NCI-H2227 (cell line): ENCODE measurements at regions not wholly inside any gene's neighbourhood (a gene's known extent, or its start where the extent isn't known, plus 50 kb on each side); places are given as distances from the start of the nearest gene placed in this dataset.

Experiments used
- DNase-seq: peaks from one replicate; lab custom pipeline; 2025; ENCODE audit not compliant: unreplicated experiment; lab: John Stamatoyannopoulos, UW

DNA sequence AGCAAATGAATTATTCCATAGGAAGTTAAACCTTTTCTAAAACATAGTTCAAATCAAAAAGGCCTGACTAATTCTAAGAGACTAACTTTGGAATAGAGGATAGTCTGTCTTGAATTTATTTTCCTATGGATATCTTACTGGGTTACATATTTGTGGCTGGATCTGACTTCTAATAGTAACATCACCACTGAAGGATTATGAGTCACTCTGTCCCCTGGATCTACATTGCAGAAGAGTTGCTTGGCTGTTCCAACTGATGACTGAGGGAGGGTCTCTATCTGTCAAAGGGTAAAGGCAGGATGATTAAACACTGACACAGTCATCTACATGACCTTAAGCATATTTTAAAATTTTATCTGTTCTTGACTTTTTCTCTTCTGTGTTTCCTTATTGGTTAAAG is 119.6 kb upstream of the FST start:
- DNase-seq, result no peak

DNA sequence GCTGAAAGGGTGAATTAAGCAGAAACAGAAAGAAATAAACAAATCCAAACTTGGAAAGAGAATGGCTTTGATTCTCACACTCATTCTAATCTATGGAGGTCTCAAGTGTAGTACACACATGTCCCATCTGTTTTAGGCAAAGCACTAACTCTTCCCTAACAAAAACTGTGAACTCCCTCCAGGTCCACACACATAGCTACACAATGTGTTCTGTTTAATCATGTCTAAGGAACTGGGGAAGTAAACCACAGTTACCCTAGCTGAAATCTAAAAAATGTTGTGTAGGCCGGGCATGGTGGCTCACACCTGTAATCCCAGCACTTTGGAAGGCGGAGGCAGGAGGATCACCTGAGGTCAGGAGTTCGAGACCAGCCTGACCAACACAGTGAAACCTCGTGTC is 118.7 kb upstream of the FST start:
- no peak for DNase-seq

DNA sequence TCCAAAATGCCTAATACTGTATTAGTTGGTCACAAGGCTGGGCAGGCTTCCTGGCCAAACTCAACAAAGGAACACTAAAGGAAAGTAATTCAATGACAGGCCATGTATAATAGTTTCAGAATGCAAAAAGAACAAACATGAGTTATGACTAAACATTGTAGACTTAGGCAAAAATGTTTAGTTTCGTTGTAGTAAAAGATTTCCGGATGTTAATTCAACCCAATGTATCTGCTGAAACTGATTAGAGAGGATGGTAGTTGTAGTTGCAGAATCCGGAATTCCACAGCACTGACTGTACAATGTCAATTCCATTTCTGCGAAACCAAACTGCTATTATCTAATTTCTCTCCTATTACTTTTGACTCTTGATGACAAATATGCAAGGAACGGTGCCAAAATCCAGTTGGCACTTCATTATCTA is 117.9 kb upstream of the FST start:
- no peak for DNase-seq

DNA sequence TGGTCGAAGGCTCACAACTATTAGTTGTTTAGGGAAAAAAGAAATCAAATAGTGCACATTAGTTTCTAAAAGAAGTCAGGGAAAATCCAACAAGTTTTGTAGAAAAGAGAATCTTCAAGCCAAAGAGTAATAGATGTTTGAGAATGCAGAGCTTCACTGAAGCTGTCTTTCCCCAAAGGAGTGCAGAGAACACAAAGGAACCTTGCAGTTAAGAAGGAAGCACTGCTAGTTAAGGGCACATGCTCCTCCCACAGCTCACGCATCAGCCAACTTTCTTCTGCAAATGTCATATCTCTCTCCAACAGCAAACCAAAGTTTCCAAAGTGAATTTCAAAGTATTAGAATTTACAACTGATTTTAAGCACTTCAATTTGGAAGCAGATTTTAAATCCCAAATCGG is 116.4 kb upstream of the FST start:
- DNase-seq, result no peak

DNA sequence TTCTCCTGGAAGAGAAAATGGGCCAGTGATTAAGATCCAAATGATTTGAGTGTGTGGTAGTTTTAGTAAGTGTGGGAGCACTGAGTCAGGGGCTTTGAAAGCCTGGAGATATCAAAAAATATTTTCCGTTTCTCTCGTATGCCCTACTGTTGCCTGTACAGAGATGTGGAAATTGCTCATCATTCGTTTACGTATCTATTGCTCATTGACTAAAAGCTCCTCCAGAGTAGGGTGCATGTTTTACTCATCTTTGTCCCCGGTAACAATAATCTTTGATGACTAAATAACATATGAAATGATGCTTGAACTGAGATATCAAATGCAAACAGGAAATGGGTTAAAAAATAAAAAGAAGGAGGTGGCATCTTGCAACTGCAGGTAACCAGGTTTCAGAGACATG is 114.2 kb upstream of the FST start:
- no peak for DNase-seq

DNA sequence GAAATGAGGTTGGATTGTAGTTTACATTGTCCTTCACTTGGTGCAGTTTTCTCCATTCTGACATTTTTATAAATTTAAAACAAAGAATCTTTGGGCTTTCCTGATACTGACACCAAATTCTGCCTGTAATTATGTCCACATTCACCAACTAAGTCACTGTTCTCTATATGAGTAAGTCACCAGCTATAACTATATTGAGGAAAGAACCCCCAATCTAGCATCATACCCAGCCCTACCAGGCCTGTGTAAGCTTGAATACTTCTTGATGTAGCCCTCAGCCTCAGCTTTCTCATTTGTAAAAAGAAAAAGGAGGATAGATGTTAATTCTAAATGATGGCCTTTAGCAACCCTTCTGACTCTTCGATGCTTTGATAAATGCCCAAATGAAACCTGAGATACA is 112.7 kb upstream of the FST start:
- no peak for DNase-seq

DNA sequence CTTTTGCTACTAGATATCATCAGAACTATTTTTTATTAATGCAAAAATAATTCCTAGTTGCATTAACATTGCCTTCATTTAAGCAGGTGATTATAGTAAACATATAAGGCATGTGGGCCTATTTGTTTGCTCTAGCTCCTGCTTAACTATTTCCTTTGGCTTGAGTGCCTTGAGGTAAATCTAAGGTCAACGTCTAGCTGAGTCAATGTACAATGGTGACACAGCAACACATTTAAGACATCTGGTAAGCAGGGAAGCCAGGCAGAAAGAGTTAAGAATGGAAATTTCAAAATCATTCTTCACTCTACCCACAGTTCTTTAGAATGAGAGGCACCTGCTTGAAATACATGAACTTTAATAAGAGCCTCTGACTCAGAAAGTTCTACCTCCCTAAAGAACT is 111.9 kb upstream of the FST start:
- no peak for DNase-seq

DNA sequence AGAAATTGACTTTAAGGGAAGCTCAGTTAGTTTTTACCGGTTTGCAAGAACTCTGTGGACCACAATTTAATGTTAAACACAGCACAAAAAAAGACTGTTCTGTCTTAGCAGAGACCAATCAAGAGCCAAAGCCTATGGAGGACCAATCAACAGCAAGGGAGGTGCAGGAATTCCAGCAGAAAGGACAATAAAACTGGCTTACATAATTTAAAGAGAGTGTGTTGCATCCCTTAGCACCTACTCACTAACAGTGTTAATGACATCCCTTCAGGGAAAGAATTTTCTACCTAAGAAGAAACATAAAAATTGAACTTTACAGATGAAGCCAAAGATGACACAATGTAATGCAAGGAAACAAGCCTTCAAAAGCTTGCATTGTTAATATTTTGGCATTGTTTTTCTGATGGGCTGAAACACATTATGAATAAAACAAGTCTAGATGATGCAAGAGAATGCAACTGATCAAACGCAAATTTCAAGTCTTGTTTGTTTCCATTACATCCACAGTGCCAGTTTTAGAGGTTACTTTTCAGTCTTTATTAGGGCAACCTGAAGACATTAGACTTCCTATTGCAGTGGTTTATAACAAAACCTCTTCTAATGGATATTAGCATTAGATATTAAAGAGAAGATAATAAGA is 111.3 kb upstream of the FST start:
- DNase-seq, result no peak

DNA sequence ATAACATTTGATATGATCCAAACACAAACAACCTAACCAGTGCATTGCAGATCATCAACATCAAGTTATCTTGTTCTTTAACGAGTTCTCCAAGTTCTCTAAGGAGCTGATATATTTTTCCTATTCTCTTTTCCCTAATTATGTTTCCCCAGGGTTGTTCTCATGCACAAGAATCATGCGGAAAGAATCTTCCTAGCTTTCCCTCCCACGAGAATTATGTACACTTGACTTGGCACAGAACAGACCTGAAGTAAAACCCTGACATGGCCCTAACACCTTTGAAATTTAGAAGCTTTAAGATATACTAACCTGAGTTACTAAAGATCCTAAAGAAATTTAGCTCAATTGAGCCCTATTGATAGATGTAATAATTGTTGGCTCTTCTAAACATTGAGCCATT is 110.7 kb upstream of the FST start:
- DNase-seq, result no peak

DNA sequence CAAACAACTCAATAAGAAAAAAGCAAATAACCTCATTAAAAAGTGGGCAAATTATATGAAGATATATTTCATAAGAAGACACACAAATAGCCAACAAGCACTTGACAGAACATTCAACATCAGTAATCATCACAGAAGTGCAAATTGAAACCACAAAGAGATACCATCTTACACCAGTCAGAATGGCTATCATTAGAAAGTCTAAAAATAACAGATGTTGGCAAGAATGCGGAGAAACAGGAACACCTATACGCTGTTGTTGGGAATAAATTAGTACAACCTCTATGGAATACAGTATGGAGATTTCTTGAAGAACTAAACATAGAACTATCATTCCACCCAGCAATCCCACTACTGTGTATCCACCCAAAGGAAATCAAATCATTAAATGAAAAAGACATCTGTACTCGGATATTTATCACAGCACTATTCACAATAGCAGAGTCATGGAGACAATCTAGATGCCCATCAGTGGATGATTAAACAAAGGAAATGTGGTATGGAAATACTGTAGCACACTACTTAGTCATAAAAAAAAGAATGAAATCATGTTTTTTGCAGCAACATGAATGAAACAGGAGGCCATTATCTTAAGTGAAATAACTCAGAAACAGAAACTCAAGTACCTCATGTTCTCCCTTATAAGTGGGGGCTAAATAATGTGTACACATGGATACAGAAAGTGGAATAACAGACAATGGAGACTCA is 106.8 kb upstream of the FST start:
- DNase-seq, result no peak

DNA sequence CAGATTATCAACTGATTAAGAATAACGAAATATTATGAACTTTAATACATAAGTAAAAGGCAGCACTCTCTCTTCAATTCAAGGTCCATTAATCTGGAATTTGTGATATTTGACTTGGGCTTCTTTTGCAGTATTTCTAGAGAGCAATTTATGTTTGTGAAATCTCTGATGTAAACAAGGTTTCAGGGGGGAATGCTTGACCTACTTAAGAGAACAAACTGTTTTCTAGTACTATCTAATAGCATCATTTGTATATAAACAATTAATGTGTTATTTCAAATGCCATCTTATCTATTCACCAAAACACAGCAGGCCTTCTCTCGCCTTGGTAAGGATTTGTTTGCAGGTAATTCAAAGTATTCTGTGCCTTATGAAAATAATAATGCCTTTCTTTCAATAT is 103.6 kb upstream of the FST start:
- DNase-seq, result no peak

DNA sequence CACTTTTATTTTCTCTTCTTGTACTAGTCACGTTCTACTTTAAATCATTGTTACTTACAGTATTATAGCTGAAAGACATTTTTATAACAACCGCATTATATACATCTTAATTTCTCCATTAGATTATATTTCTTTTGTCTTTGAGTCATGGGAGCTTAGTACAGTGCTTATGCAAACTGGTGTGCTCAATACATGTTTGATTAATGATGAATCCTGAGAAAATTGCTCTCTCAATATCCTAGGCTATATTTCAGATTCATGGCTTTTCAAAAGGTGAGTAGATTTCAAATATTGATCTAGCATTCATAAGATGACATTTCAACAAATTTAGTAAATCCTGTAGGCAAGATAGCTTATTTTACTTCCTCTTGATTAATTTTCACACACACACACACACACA is 102.2 kb upstream of the FST start:
- DNase-seq, result no peak

DNA sequence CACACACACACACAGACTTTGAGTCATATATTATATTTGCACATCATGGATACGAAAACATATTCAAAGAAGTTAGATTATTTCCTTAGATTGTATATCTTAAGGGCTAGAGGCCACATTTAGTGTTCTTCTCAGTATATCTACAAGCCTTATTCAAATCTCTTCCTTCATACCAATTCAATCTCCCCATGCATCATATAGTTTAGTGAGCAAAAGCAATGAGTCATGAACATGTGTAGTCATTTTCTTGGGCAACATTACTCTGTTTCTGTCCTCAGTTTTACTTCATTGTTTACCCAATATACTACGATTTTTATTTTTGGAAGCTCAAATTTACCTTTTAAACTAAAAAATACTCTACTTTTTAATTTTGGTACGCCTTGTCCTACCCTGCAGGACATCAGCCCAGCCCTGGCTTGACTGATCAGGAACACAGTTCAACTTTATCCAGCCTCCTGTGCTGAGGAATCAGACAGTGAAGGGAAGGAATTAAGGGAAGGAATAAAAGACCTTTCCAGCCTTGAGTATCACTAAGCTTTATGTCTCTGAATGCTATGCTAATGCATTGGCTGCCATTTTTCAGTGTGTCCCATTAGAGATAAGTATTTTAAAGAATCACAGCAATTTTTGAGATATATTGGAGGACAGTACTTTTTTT is 101.7 kb upstream of the FST start:
- no peak for DNase-seq

DNA sequence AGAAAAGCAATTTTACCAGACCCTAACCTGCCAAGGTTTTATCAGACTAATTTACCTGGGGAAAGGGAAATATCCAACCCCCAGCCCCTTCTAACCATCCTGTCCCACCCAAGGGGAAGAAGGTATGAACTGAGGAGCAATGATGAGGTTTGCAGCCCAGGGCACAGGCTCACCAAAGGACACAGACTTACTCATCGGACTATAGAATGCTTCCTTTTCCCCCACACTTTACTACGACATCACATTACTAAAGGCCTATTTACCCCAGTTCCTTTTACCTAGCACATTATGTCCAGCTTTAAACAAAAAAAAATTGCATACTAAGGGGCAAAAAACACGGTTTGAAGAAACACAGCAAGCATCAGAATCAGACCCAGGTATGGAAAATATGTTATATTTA is 94.1 kb upstream of the FST start:
- DNase-seq, result no peak

DNA sequence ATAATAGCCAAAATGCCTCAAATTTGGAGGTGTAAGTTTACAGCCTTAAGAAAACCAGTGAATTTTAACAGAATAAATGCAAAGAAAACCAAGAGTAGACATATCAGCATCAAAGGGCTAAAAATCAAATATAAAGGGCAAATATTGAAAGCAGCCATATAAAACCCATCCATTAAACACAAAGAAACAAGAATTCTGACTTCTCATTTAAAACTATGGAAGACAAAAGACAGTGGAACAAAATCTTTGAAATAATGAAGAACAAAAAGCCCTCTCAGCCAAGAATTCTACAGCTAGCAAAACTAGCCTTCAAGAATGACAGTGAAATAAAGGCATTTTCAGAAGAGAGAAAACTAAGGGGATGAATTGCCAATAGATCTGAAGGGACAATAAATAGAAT is 91.3 kb upstream of the FST start:
- no peak for DNase-seq

DNA sequence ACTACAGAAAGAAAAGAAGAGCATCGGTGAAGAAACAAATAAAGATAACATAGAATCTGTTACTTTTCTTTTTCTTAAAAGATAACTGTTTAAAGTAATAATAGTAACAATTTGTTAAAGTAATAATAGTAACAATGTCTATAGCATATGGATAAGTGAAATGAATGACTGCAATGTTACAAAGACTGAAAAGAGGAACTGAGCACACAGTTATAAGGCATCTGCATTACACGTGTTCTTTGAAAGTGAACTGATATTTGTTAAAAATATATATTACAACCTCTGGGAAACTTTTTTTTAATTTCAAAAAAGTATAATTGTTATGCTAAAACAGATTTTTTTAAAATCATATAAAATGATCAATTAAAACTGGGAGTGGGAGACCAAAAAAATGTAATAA is 88.4 kb upstream of the FST start:
- no peak for DNase-seq

DNA sequence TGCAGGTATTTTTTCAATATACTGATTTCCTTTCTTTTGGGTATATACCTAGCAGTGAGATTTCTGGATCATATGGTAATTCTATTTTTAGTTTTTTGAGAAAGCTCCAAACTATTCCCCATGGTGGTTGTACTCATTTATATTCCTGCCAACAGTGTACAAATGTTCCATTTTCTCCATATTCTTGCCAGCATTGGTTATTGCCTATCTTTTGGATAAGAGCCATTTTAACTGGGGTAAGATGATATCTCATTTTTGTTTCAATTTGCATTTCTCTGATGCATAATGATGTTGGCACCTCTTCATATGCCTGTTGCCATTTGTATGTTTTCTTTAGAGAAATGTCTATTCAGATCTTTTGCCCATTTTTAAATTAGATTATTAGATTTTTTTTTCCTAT is 85.6 kb upstream of the FST start:
- DNase-seq, result no peak

DNA sequence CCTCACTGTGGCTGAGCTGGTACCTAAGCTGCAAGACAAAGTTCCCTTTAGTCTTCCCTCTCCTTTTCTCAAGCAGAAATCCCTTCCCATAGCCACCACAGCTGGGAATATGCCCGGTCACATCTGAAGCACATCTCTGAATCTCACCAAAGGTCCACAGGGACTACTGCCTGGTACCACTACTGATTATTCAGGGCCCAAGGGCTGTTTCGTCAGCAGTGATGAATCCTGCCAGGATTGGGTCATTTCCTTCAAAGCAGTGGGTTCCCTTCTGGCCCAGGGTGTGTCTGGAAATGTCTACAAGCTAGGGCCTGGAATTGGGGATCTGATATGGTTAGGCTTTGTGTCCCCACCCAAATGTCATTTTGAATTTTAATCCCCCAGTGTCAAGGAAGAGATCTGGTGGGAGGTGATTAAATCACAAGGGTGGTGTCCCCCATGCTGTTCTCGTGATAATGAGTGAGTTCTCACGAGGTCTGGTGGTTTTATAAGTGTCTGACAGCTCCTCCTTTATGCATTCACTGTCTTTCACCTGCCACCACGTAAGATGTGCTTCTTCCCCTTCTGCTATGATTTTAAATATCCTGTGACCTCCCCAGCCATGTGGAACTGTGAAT is 83.2 kb upstream of the FST start:
- DNase-seq, result no peak

DNA sequence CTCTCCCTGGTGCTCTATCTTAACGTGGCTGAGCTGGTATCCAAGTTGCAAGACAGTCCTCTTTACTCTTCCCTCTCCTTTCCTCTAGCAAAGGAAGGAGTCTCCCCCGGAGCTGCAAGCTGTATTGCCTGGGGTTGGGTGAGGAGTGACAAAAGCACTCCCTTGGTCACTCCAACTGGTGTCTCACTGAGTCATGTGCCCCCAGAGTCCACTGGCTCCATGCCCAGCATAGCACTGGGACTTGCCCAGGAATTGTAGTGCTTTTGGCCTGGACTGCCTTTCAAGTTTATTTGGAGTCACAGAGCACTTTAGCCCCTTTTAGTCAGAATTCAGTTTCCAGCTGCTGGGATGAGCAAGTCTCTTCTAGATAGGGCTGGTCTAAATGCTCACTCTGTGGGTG is 82.6 kb upstream of the FST start:
- no peak for DNase-seq

DNA sequence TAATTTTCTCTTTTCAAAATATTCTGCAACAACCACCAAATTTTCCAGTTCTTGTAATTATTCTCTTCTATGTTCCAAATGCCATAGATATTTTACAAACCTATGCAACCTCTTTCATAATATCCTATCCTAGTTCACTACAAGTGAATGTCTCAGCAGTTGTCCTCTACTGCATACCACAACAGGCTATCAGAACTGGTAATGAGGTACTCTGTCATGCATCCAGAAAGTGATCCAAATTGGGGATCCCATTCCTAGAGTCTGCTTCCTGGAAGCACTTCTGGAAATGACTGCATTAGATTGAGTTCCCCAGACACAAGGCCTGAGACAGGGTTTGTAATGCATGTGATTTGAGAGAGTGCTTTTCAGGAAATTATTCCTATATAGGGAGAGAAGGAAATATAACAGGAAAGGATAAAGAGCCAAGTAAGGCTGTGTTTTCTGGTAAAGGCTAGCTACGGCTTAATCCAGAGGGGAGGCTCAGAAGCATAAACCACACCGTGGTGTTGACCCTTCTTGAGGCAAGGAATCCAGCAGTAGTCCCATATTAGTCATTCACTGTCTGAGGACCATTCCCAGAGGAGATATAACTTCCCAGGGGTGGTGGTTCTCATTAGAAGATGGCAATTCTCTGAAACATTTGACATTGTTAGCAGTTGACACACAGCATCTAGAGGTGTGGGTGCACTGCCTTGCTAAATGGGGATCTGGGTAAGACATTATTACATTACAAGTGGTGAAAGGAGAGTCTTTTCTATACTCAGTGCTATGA is 80.3 kb upstream of the FST start:
- no peak for DNase-seq

DNA sequence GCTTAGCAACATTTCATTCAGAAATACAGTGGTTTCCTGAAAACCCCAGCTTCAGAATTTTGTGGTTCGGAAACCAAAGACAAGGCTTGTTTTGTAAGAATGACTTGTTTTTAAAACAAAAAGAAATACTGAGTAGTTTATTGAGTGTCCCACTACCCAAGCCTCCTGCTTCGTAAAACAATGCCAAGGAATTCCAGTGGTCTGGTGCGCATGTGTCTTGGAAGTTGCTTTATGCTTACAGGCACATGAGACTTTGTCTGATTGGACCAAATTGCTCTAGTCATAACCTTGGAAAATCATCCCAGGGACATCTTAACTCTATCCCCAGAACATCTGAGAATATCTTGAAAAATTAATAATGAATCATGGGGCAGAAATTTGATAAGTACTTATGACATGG is 77.1 kb upstream of the FST start:
- DNase-seq, result no peak

DNA sequence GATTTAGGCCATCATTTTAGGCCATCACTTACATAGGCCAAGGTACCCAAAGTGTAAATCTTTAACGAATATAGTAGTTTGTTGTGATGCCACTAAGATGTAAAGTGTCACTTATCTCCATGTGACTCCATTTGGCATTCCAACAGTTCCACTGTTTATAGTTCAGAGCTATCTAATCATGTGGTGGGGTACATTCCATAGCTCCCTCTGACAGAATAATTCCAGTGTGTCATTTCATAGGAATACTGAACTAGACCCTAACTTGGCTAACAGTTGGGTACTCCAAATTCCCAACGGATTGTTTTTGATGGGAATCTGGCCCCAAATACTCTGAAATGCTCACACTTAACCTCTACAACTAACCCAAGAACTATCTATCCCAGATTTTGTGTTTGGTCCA is 76.7 kb upstream of the FST start:
- no peak for DNase-seq
